WI38 (cell line): ENCODE measurements at regions not wholly inside any gene's neighbourhood (a gene's known extent, or its start where the extent isn't known, plus 50 kb on each side); places are given as distances from the start of the nearest gene placed in this dataset.
"Not testable (repeated sequence)": the region's sequence is repeated elsewhere in the genome, so short reads cannot be mapped to it uniquely, and the experiment has no call there.

Experiments
- H3K4me3 ChIP-seq: 2 replicates; pipeline ENCODE4 v1.5.1; 2011; ENCODE audit warnings: low read depth, mild to moderate bottlenecking, control low read depth, low read length
- CTCF ChIP-seq: IDR thresholded peaks from 2 replicates; pipeline ENCODE4 v1.5.1; 2012; ENCODE audit warnings: low read depth, mild to moderate bottlenecking, control low read depth, low read length

GRCh38 chr5:130331332-130331731 is 427.1 kb downstream of the CHSY3 start:
- H3K4me3 ChIP-seq: no peak overlapping the region
- TF ChIP-seq CTCF: no peak

- TF ChIP-seq CTCF: no peak
- no peak overlapping the region for H3K4me3 ChIP-seq
Observed at GRCh38 chr5:130324953-130325671, 420.8 kb downstream of the CHSY3 start.

- no peak for TF ChIP-seq CTCF
- no peak overlapping the region for H3K4me3 ChIP-seq
Observed at GRCh38 chr5:130323804-130324454, 419.7 kb downstream of the CHSY3 start.

GRCh38 chr5:130321931-130322330 is 417.7 kb downstream of the CHSY3 start:
- H3K4me3 ChIP-seq: no peak overlapping the region
- TF ChIP-seq CTCF: no peak

GRCh38 chr5:130316971-130317680 is 412.9 kb downstream of the CHSY3 start:
- no peak overlapping the region for H3K4me3 ChIP-seq
- no peak for TF ChIP-seq CTCF

- H3K4me3 ChIP-seq: no peak overlapping the region
- no peak for TF ChIP-seq CTCF
Observed at GRCh38 chr5:130295235-130295634, 391.0 kb downstream of the CHSY3 start.

GRCh38 chr5:130294798-130295197 is 390.5 kb downstream of the CHSY3 start:
- not testable (repeated sequence) for H3K4me3 ChIP-seq
